ENCODE measurements at regions not wholly inside any gene's neighbourhood (a gene's known extent, or its start where the extent isn't known, plus 50 kb on each side); places are given as distances from the start of the nearest gene placed in this dataset.

GRCh38 chr4:23384741-23385140 is 505.1 kb downstream of the PPARGC1A start:
- no peak for TF ChIP-seq CTCF (IDR thresholded peaks at IDR 0.05)
- no peak for TF ChIP-seq POLR2A (IDR thresholded peaks at IDR 0.05)

All from uterus (tissue), 2 donors.